HCT116 (cell line): ENCODE measurements at regions not wholly inside any gene's neighbourhood (a gene's known extent, or its start where the extent isn't known, plus 50 kb on each side); places are given as distances from the start of the nearest gene placed in this dataset.
A peak's percentile ranks its signal among the peaks of the same experiment; 100 is the strongest.

Experiments
- CEBPB ChIP-seq: IDR thresholded peaks from 2 replicates; pipeline ENCODE4 v1.6.1; 2012; ENCODE audit warnings: low read depth
- CTCF ChIP-seq, 3 experiments: fragments of 200-600 bp in 1 of 3; sonication (generic) in 1 of 3; IDR thresholded peaks in 2 of 3; conservative IDR thresholded peaks in 1 of 3; 2 replicates each; pipeline ENCODE4 v1.5.1; 2012 to 2017; ENCODE audit warnings: low read depth in 2 of 3, low read length in 2 of 3, antibody characterized with exemption in 1 of 3, borderline replicate concordance in 1 of 3, control low read depth in 1 of 3, mild to moderate bottlenecking in 1 of 3, mixed read lengths in 1 of 3, mixed run types in 1 of 3, moderate library complexity in 1 of 3; ENCODE audit not compliant: insufficient read depth in 1 of 3
- EGR1 ChIP-seq: IDR thresholded peaks from 2 replicates; pipeline ENCODE4 v1.6.1; 2012; ENCODE audit warnings: low read depth
- EZH2 ChIP-seq: fragments of 200-600 bp; sonication (generic); IDR thresholded peaks from 2 replicates; pipeline ENCODE4 v1.6.1; 2017; ENCODE audit warnings: antibody characterized with exemption, mixed run types
- FOSL1 ChIP-seq: IDR thresholded peaks from 2 replicates; pipeline ENCODE4 v1.6.1; 2012; ENCODE audit warnings: low read depth
- JUND ChIP-seq: IDR thresholded peaks from 2 replicates; pipeline ENCODE4 v1.6.1; 2012
- MAX ChIP-seq: IDR thresholded peaks from 2 replicates; pipeline ENCODE4 v1.6.1; 2012
- POLR2A ChIP-seq: IDR thresholded peaks from 2 replicates; pipeline ENCODE4 v1.7.0; 2011; ENCODE audit warnings: borderline replicate concordance; ENCODE audit not compliant: insufficient read depth, insufficient read length; ENCODE audit errors: extremely low read depth
- POLR2AphosphoS5 ChIP-seq: IDR thresholded peaks from 2 replicates; pipeline ENCODE4 v1.6.1; 2011; ENCODE audit warnings: mild to moderate bottlenecking, low read depth, low read length, moderate library complexity
- RAD21 ChIP-seq: IDR thresholded peaks from 2 replicates; pipeline ENCODE4 v1.6.1; 2012; ENCODE audit warnings: low read depth, mild to moderate bottlenecking
- REST ChIP-seq: IDR thresholded peaks from 2 replicates; pipeline ENCODE4 v1.6.1; 2012; ENCODE audit warnings: low read depth
- SP1 ChIP-seq: IDR thresholded peaks from 2 replicates; pipeline ENCODE4 v1.6.1; 2012; ENCODE audit warnings: low read depth
- TCF7L2 ChIP-seq: IDR thresholded peaks from 2 replicates; pipeline ENCODE4 v1.7.0; 2011; ENCODE audit warnings: borderline replicate concordance, inconsistent platforms; ENCODE audit not compliant: insufficient read depth, insufficient read length; ENCODE audit errors: extremely low read depth
- ZNF274 ChIP-seq: fragments of 200-500 bp; sonication (Bioruptor generic); IDR thresholded peaks from 2 replicates; pipeline ENCODE4 v1.6.1; 2014; ENCODE audit warnings: mild to moderate bottlenecking, low read depth, low read length, inconsistent platforms

GRCh38 chr12:11500188-11500860 is 105.0 kb upstream of the PRB2 start:
- TF ChIP-seq CTCF (IDR thresholded peaks at IDR 0.05 in 2 of 3, conservative IDR thresholded peaks at IDR 0.05 in 1 of 3; ENCODE audit: borderline replicate concordance in 1 of 3, insufficient read depth in 1 of 3, low read depth in 2 of 3, low read length in 2 of 3) (no peak), REST (peak; percentile 94), EGR1 (no peak), POLR2AphosphoS5 (no peak), CEBPB (no peak), POLR2A (no peak), TCF7L2 (no peak), FOSL1 (no peak), ZNF274 (no peak), JUND (no peak), SP1 (no peak), EZH2 (no peak), RAD21 (no peak), MAX (no peak)
